HG03439 (cell line): ENCODE measurements at regions not wholly inside any gene's neighbourhood (a gene's known extent, or its start where the extent isn't known, plus 50 kb on each side); places are given as distances from the start of the nearest gene placed in this dataset.

Experiments
- ATAC-seq: cut with Tn5 transposase; IDR thresholded peaks from one replicate; pipeline ENCODE4 v1.9.1; 2021; ENCODE audit warnings: mild to moderate bottlenecking, moderate library complexity; ENCODE audit not compliant: unreplicated experiment

DNA sequence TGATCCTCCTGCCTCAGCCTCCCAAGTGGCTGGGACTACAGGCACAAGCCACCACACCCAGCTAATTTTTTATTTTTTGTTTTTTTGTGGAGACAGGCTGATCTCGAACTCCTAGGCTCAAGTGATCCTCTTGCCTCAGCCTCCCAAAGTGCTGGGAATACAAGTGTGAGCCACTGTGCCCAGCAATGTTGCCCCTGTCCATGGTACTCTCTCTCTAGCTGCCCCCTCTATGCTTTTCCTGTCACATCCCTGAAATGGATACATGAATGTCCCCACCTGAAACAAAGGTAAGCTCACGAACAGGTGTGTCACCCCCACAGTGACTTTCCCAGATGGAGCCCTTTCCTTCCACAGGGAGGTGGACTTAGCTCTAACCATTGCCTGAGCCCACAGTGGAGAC, 141.1 kb upstream of the MGMT start:
- no peak for ATAC-seq

DNA sequence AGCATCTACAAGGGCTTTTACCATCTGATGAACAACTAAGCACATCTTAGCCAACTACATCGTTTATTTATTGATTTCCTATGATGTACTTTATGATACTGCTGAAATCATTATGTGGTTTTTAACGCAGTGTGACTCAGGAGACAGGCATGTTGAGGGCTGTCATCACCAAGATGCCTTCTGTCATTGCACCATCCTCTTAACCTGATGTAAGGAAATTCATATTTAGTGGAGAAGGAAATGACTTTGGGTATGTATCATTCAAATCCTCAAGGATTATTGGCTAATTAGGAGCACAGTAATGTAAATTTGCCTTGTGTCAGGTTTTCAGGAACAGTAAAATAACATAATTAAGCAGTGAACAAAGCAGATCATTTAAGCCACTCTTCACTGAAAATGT, 138.5 kb upstream of the MGMT start:
- ATAC-seq = no peak

DNA sequence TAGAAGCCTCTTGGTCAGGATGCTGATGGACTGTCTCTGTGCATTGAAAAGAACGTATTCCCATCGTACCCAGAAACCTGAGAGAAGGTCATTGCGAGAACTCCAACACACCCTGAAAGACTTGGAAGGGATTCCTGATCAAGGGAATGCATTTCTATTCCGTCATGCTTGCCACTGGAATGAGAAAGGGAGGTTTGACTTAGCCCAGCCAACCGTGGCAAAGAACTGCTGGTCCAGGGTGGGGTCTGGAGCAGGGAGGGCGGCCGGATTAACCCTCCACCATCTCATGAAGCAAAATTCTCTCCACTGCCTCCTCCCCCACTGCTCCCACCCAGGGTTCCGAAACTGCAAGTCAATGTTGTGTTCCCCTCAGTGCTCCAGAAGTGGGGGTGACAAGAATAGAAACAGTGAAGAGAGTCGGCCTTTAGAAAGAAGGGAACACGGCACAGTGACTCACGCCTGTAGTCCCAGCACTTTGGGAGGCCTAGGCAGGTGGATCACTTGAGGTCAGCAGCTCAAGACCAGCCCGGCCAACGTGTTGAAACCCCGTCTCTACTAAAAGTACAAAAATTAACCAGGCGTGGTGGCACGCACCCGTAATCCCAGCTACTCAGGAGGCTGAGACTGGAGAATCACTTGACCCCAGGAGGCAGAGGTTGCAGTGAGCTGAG, 137.5 kb upstream of the MGMT start:
- ATAC-seq = no peak

DNA sequence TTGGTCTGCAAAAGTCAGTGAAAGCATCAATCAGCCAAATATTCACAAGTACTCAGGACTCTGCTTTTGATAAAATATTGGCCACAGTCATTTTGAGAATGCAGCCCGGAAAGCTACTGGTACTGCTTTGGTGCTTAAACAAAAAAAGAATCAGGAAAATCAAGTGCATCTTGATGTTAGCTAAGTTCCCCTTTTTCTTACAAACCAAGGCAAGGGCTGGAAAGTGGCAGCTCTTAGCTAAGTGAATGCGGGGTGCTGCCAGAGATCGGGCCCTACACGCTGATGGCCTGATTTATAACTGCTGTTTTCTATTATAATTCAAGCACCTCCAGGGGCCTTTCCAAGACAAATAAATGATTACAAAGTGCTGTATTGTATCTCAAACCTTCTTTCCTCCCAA, 136.8 kb upstream of the MGMT start:
- ATAC-seq = no peak

DNA sequence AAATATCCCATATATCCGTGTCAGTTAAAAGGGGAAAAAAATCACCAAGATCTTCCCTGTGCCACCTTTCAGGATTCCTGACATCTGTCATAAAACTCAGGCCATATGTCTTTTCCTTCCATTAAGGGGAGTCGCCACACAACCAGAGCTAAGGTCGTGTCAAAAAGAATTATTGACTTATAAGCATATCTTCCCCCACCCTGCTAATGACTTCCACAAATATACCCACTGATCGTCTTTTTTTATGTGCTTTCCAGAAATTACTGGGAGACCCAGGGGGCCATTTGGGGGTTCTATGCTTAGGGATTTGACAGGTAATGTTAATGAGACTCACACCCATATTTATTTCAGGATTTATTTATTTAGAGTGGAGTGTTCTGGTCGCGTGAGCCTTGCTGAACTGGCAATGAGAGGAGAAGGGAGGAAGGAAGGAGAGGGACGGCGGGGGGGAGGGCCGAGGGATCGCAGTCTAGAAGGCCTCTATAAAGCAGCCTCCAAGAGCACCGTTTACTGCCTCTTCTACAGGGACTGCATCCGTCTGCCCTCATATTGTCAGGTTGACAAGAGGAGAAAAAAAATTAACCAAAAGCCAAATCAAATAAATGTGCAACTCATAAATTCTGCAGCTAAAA, 135.7 kb upstream of the MGMT start:
- ATAC-seq = no peak

DNA sequence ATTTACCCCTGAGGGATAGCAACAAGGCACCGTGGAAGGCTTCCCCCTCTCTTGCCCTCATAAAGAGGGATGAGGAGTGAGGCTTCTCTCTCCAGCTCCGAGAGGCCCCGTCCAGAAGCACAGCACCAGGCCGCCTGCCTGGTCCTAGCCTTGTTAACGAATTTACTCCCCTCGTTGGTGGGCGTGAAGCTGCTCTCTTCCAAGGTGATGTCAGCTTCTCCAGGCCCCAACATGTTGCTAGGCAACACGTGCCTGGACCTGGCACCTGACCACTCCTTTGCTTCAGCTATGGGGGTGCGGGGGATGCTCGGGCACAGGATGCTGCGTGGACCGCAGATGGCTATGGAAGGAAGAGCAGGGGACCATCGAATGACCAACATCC, 135.2 kb upstream of the MGMT start:
- ATAC-seq = no peak

DNA sequence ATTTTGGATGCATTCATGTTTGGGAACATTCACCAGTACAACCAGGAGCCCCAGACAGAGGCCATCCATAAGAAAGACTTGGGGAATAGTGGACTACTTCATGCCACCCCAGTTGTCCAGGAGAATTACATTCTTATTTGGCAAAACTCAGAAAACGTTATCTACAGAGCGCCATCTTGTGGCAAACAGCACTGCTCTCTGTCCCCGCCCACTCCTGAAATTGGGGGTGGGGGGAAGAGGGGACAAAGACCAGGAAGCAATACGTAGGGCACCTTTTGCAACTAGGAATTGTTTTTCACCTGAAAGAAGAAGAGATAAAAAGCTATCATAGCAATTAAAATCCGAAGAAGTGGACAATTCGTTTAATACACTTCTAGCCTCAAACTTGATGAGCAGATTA, 134.6 kb upstream of the MGMT start:
- ATAC-seq = no peak

DNA sequence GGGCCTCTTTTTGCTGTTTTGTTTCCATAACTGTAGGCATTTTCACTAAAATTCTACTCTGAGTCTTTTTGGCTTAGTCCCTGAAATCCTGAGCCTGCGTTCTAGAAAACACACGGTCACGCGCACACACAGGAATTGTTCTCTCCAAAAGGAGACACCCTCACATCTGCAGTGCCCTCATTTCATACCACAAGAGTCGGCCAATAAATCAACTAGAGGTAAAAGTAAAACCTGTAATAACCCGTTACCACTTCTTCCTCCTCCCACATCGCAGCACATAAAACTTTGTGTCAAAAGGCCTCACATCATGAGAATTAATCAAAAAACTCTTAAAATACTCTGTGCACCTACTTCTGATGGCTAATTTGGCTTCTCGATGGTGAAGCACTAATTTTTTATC, 133.3 kb upstream of the MGMT start:
- ATAC-seq = no peak

DNA sequence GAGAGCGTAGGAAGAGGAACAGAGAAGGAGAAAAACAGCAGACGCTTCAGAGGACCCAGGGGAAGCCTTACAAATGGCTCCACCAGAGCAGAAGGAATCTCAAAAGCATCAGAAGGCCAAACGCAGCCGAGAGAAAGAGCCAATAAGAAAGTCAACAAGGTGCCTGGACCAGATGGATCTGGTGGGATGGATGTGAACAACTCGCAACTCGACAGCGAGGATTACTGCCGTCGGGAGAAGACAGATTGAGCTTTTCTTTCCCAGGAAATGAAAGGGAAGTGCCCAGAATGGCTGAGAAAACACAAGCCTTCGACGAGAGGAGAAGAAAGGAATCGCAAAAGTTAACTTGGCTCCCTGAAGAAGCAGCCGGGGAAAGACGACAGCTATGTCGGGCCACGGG, 132.8 kb upstream of the MGMT start:
- no peak for ATAC-seq

DNA sequence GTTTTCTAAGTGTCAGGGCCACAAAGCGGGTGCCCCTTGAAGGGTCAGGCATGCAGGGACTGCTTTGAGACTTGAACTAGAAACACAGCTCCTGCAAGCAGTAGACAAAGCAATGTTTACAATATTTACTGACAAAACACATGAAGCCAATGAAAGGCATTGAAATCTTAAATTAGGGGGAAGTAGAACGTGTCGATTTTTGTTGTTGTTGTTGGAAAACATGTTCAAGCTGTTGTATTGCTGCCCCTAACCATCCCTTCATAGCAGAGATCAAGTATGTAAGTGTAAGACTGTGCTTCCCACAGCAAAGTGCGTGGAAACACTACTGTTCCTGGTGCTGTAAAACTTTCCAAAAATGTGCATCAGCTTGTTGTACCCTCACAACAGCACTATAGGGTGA, 131.6 kb upstream of the MGMT start:
- ATAC-seq = no peak

DNA sequence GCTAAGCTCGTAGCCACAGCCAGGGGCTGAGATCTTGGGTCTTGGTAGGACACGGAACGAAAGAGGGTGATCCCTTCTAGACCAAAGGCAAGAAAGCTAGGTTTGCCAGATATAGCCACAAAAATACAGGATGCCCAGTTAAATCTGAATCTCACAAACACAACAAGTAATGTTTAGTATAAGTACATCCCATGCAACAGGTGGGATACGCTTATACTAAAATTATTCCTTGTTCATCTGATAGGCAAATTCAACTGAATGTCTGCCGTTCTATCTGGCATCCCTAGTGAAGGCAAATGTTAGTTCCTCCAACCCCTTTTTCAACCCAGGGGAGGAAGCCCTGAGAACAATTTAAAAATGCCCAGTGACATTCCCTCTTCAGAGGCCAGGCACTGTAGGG, 131.1 kb upstream of the MGMT start:
- ATAC-seq = no peak

DNA sequence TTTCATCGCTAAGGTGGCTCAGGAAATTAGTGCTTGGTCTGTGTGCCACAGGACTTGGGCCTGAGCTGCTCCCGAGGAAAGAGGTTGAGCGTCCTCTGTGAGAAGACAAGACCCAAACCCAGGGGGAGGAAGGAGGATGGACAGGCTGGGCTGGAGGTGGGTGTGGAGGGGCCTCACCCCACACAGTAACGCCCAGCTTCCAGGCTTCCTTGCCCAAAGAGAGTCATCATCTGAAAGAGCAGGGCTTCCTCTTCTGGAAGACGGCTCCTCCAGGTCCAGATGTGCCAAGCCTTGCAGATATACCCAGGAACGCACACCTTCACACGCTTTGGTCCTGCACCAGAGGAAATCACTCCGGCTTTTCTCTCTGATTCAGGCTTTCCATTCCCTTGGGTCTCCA, 127.8 kb upstream of the MGMT start:
- ATAC-seq = no peak

DNA sequence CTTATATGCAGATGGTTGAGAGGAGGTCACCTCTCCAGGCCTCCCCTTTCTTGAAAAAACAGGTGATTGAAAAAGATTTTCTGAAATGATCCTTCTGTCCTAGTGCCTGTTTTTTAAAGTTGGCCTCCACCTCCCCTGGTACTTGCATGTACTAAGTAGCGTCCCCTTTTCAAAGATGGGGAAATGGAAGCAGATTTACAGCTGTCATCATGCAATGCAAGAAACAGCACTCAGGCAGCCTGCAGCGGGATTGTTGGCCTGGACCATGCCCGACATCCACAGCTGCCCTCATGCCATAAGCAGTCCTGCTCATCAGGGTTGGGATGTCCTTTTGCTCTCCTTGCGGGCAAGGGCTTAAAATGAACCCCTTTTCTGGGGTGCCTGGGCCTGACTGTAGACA, 127.2 kb upstream of the MGMT start:
- no peak for ATAC-seq

DNA sequence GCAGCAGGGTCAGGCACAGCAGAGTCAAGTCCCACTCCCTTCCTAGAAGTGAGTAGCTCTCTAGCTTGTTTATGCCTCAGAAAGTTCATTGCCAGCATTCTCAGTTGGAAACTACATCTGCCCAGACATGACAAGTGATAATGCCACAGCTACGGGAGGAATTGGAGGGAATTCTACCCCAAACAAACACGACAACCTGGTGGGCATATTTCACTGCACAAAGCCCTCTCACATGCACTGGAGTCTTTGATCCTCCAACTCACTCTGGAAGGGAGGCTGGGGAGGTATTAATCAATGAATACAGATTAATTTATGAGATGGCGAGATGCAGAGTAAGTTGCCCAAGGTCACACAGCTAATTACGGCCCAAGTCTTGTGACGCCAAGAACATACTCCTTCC, 126.0 kb upstream of the MGMT start:
- no peak for ATAC-seq

DNA sequence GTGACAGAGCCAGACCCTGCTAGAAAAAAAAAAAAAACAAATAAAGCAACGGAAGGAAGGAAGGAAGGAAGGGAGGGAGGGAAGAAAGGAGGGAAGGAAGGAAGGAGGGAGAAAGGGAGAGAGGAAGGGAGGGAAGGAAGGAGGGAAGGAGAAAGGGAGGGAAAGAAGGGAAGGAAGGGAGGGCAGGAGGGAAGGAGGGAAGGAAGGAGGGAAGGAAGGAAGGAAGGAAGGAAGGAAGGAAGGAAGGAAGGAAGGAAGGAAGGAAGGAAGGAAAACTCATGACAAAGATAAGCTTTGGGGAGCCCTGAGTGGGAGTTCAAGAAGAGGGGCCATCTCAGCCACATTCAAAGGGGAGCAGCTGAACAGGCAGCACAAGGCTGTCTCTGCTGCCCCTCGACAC, 124.7 kb upstream of the MGMT start:
- no peak for ATAC-seq

DNA sequence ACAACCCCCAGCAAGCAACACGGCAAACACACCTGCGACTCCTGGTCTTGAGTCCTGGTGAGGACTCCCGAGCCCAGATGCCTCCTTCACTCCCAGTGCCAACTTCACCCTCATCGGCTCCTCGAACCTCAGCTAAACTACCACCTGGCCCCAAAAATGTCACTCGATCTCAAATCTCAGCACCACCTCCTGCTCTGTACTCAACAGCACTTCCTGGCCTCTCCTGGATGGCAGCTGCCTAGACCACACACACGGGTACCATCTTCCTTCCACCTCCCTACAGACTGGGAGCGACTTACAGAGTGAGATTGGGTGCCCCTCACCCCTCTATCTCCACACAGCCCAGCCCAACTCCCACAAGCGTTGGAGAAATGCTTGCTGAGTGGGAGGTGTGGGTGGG, 123.9 kb upstream of the MGMT start:
- no peak for ATAC-seq

DNA sequence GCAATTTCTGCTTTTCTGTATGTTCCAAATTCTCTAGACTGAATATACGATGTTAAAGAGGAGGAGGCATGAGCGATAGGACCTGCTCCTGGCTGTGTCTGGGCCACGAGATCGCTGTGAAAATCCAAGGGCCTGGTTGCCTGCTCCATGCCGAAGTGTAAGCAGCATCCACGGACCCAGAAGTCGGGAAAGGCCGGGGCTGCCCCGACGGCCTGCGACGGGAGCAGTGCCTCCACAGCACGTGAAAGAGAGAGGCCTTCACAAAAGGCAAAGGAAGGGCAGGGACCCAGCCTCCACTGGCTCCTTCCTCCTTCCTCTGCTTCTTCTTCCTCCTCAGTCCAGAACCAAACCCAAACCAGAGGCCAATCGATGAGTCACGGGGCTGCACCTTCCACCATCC, 122.9 kb upstream of the MGMT start:
- ATAC-seq = no peak

DNA sequence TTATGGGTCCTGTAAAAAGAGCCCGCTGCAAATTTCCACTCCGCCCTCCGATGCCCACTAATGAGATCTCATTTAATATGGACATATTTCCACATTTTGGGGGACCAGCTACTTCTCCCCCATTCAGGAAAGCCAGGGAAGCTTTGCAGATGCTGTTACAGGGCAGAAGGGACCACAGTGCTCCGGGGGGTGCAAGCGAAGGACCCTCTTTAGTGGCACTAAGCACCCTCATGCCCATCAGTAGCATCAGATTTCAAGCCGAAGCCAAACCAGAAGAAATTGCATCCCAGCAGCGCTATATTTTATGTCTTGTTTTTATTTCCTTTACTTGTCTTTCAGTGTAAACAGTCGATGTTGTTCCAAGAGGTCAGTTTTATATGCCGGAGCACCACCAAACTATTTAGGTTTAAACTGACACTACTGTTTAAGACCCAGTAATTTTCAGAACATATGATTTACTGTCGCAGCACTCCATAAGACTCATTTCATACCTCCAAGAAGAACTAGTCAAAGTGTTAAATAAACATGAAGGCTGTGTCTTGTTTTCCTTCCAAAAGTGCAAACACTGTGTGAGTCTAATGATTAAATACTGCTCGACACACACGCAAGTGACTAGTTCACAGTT, 122.2 kb upstream of the MGMT start:
- no peak for ATAC-seq

DNA sequence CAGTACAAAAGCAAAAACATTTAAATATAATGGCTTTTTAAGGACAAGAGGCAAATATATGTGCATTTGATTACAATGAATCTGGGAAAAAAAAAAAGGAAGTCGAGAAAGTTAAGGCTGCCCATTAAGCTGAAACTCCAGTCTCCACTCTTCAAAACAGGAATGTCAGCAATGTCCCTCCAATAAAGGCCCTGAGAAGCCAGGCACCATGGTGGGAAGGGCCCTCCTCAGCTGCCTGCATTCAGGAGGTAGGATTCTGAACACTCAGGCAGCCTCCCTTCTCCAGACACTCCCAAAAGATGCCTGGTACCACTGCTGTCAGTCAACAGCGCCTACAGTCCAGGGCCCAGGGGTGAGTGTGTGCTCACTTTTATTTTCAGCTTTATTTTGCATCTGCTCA, 121.3 kb upstream of the MGMT start:
- ATAC-seq = no peak

DNA sequence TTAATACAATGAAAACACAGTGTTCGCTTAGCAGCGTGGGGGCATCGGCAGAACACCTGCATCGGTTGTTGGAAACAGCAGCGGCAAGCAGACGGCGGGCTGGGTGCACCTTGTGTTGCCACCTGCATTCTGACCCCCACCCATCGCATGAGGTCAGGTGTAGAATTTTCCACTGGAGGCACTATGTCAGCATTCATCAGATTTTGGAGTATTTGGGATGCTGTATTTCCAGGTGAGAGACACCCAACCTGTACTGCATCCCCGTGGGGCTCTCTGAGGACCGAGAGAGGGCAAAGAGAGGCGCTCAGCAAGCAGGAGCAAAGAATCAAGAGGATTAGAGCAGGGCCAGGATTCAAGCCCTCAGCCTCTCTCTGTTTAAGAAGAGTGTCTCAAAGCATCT, 116.4 kb upstream of the MGMT start:
- no peak for ATAC-seq

DNA sequence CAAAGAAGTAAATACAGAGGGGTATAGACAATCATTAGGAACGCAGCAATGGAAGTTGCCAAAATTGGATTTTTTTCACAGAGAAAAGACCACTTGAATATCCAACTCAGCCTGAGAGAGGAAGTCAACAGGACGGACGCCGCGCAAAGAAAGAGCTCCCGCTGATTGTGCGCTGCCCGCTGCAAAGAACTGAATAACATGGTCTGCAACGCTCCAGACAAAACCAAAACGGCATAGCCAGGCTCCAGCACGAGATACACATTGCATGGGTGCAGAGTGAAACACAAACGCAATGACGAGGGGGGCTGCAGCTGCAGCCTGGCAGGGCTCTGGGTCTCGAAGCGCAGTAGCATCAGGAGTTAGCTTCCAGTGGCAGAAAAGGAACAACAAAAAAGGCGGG, 113.9 kb upstream of the MGMT start:
- no peak for ATAC-seq

DNA sequence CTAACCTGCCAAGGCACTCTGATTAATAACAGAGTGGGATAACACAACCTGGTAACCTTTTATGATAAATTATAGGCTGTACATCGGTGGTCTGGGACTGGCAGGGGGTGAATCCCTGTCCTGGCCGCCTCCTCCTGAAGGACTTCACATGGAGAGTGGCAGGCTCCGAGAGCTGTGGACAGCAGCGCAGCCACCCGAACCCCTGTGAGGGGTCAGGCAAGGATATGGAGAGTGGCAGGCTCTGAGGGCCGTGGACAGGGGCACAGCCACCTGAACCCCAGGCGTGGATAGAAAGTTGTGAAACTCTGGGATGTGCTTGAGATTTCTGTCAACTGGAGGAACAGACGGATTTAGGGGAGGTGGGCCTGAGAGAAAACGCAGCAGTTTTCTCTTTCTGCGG, 107.0 kb upstream of the MGMT start:
- ATAC-seq = no peak
